ENCODE measurements at regions not wholly inside any gene's neighbourhood (a gene's known extent, or its start where the extent isn't known, plus 50 kb on each side); places are given as distances from the start of the nearest gene placed in this dataset.
"Not testable (repeated sequence)": the region's sequence is repeated elsewhere in the genome, so short reads cannot be mapped to it uniquely, and the experiment has no call there.

DNA sequence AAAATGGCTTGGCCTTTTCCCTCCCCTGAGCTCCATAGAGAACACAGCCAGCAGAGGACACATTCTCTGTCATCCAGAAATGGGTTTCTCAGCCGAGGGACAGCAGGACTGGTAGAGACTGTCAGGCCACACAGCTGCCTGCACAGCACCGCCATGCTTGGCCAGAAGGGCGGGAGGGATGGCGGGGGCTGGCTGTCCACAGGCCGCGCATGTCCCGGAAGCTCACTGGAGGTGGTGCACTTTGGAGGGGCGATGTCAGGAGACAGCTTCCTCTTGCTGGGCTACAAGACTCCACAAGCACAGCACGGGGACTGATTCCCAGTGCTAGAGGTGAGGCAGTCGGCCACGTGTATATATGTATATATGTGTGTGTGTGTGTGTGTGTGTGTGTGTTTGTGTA lies 125.3 kb downstream of the GOLGA6L4 start:
- not testable (repeated sequence) for H3K4me3 ChIP-seq (ENCODE audit: low read depth, low read length); DNase-seq (ENCODE audit: low read depth)

DNA sequence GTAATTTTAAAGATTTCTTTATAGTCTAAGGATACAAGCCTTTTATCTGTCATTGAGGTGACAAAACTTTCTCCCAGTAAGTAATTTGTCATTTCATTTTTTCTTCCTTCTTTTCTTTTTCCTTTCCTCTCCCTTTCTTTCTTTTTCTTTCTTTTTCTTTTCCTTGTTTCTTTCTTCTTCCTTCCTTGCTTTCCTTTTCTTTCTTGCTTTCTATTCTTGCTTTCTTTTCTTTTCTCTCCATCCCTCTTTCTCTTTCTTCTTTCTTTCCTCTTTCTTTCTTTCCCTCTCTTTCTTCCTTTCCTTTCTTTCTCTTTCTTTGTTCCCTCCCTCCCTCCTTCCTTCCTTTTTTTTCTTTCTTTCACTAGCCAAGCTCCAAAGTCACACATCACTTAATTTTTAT lies 148.8 kb downstream of the GOLGA6L4 start:
- not testable (repeated sequence) for DNase-seq (ENCODE audit: low read depth); H3K4me3 ChIP-seq (ENCODE audit: low read depth, low read length)

DNA sequence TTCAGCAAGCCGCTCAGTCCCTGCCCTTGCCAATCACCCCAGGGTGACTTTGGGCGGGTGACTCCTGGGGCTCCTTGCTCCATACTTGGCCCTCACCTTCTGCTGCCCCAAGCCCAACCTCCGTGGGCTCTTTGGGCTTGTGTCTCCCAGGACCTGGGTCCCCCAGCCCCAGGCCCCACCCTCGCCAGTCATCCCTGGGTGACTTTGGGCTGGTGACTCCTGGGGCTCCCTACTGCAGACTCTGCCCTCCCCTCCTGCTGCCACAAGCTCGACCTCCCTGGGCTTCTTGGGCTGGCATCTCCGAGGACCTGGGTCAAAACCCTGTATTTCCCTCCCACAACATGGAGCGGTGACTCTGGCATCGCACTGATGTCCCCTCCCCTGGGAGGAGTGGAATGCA lies 151.5 kb downstream of the GOLGA6L4 start:
- DNase-seq (ENCODE audit: low read depth) = no peak

DNA sequence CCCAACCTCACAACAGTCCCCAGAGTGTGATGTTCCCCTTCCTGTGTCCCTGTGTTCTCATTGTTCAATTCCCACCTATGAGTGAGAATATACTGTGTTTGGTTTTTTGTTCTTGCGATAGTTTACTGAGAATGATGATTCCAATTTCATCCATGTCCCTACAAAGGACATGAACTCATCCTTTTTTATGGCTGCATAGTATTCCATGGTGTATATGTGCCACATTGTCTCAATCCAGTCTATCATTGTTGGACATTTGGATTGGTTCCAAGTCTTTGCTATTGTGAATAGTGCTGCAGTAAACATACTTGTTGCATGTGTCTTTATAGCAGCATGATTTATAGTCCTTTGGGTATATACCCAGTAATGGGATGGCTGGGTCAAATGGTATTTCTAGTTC lies 152.6 kb downstream of the GOLGA6L4 start:
- H3K4me3 ChIP-seq (ENCODE audit: low read depth, low read length); DNase-seq (ENCODE audit: low read depth): not testable (repeated sequence)

More for the DNA sequence above, 151.5 kb downstream of the GOLGA6L4 start:
- TF ChIP-seq, protein P1, sequence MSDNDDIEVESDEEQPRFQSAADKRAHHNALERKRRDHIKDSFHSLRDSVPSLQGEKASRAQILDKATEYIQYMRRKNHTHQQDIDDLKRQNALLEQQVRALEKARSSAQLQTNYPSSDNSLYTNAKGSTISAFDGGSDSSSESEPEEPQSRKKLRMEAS (IDR thresholded peaks at IDR 0.05; ENCODE audit: low read depth, low read length) = no peak
- TF ChIP-seq POLR2A (IDR thresholded peaks at IDR 0.05; ENCODE audit: extremely low read depth, insufficient read length) = no peak
- TF ChIP-seq MYC (IDR thresholded peaks at IDR 0.05; ENCODE audit: low read depth, low read length) = no peak
- TF ChIP-seq, protein P2, sequence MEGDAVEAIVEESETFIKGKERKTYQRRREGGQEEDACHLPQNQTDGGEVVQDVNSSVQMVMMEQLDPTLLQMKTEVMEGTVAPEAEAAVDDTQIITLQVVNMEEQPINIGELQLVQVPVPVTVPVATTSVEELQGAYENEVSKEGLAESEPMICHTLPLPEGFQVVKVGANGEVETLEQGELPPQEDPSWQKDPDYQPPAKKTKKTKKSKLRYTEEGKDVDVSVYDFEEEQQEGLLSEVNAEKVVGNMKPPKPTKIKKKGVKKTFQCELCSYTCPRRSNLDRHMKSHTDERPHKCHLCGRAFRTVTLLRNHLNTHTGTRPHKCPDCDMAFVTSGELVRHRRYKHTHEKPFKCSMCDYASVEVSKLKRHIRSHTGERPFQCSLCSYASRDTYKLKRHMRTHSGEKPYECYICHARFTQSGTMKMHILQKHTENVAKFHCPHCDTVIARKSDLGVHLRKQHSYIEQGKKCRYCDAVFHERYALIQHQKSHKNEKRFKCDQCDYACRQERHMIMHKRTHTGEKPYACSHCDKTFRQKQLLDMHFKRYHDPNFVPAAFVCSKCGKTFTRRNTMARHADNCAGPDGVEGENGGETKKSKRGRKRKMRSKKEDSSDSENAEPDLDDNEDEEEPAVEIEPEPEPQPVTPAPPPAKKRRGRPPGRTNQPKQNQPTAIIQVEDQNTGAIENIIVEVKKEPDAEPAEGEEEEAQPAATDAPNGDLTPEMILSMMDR (IDR thresholded peaks at IDR 0.05; ENCODE audit: low read depth, low read length) = no peak
- no peak overlapping the region for H3K4me3 ChIP-seq (ENCODE audit: low read depth, low read length)

DNA sequence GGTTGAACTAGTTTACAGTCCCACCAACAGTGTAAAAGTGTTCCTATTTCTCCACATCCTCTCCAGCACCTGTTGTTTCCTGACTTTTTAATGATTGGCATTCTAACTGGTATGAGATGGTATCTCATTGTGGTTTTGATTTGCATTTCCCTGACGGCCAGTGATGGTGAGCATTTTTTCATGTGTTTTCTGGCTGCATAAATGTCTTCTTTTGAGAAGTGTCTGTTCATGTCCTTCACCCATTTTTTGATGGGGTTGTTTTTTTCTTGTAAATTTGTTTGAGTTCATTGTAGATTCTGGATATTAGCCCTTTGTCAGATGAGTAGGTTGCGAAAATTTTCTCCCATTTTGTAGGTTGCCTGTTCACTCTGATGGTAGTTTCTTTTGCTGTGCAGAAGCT lies 153.1 kb downstream of the GOLGA6L4 start:
- H3K4me3 ChIP-seq (ENCODE audit: low read depth, low read length); DNase-seq (ENCODE audit: low read depth): not testable (repeated sequence)

DNA sequence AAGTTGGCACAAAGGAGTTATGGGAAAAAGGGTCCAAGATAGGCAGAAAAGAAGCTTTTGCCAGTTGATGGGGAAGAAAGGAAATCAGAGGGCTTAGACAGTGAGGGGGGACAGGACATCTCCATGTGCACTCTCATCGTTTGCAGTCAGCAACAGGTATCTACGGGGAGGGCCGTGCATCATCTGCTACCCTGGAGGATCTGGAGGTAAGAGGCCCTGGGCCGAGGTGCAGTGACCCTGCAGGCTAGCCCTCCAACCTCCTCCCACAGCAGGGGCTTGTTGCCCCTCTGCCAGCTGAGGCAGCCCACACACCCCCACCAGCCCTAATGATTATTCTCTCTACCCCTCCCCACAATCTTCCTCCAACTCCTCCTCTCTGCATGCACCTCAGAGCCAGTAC lies 154.8 kb downstream of the GOLGA6L4 start:
- not testable (repeated sequence) for H3K4me3 ChIP-seq (ENCODE audit: low read depth, low read length); DNase-seq (ENCODE audit: low read depth)

DNA sequence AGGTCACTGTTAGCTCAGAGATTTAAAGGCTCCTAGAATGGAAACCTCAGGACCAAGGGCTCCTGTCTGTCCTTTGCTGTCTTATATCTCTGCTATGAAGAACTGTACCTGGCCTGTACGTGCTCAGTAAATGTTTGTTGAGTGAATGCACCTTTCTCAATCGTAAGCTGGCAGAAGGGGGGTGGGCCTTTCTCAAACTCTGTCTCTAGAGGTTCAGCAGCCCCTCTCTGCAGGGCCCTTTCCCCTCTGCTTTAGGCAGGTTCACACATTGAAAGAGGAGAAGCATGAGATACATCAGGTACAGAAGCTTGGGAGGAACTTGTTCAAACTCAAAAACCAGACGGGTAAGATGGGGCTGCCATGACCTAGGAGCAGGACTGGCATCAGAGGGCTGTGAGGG lies 155.6 kb downstream of the GOLGA6L4 start:
- TF ChIP-seq, protein P2 (IDR thresholded peaks at IDR 0.05; ENCODE audit: low read depth, low read length) = no peak
- TF ChIP-seq, protein P1 (IDR thresholded peaks at IDR 0.05; ENCODE audit: low read depth, low read length) = no peak
- TF ChIP-seq MYC (IDR thresholded peaks at IDR 0.05; ENCODE audit: low read depth, low read length) (no peak), POLR2A (IDR thresholded peaks at IDR 0.05; ENCODE audit: extremely low read depth, insufficient read length) (no peak)
- no peak overlapping the region for H3K4me3 ChIP-seq (ENCODE audit: low read depth, low read length)
- DNase-seq (ENCODE audit: low read depth) = no peak

DNA sequence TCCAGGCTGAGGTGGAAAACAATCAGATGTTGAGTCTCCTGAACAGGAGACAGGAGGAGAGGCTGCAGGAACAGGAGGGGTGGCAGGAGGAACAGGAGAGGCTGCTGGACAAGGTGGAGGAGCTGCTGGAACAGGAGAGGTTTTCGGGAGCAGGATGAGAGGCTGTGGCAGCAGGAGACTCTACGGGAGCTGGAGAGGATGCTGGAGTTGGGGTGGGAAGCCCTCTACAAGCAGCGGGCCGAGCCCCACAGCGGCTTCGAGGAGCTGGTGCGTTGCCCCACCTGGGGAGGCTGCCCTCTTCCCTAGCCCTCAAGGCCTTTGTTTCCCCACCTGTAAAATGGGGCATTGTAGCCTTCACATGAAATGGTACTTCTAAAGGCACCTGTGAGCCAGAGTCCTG lies 156.4 kb downstream of the GOLGA6L4 start:
- not testable (repeated sequence) for H3K4me3 ChIP-seq (ENCODE audit: low read depth, low read length); DNase-seq (ENCODE audit: low read depth)

DNA sequence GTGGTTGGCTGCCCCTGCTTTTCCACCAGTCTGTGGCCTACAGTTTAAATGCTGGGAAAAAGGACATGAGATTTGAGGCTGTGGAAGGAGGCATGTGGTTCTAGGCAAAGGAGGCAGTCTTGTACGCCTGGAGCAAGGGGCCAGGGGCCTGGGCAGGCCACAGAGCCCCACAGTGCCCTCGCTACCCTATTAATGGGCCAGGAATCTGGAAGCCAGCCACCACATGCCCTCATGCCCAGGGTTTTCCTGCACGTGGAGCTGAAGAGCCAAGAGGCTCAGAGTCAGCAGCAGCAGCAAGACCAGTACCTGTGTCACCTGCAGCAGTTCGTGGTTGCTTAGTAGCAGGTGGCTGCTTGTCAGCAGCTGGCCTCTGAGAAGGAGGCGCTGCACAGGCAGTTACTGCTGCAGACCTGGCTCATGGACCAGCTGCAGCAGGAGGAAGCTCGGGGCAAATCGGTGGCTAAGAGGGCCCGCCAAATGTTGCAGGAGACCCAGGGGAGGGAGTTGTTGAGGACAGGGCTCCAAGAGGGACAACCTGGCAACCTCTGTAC lies 157.9 kb downstream of the GOLGA6L4 start:
- H3K4me3 ChIP-seq (ENCODE audit: low read depth, low read length); DNase-seq (ENCODE audit: low read depth): not testable (repeated sequence)

DNA sequence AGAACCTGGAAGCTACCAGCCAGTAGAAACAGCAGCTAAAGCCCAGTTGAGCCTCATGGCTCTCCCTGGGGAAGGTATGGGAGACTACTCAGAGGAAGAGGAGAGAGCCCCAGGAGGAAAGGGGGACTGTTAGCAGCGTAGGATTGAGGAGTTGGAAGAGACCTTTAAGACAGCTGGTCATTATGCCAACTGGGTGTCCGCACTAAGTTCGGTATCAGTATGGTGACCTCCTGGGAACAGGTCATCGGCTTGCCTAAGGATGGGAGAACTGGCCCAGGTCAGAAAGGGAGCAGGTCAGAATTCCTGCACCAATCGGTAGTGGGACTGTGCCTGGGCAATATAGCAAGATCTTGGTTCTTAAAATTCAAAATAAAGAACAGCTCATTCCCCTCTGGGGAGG lies 158.4 kb downstream of the GOLGA6L4 start:
- H3K4me3 ChIP-seq (ENCODE audit: low read depth, low read length); DNase-seq (ENCODE audit: low read depth): not testable (repeated sequence)

DNA sequence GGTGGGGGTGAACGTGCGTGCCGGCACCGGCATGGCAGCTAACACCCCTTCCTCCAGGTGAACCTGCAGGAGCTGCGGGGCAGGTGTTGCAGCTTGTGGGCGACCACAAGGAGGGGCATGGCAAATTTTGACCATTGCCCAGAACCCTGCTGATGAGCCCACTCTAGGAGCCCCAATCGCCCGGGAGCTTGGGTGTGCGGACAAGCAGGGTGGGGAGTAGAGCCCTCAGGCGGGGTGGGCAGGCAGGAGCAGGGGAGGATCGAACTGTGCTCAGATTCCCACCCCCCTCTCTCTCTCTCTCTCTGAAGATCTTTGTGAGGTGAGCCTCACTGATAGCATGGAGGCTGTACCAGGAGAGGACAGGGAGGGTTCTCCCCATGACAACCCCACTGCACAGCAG lies 159.8 kb downstream of the GOLGA6L4 start:
- H3K4me3 ChIP-seq (ENCODE audit: low read depth, low read length); DNase-seq (ENCODE audit: low read depth): not testable (repeated sequence)

DNA sequence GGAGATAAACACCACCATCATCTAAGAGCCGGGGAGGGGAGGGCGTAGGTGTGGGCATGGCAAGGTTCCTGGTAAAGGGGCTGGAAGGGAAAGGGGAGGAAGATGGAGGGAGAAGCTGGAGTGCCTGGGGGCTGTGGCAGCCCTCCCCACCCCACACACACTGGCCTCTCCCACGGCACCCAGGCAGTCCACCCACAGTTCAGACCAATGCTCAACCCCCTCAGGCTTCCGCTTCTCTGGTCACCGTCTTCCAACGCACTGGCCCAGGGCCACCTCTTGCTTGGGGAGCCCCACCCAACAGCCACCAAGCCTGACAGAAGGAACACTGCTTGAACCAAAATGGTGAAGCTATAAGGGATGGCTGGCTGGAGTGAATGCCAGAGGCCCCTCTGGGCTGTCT lies 160.3 kb downstream of the GOLGA6L4 start:
- DNase-seq (ENCODE audit: low read depth) = not testable (repeated sequence)

DNA sequence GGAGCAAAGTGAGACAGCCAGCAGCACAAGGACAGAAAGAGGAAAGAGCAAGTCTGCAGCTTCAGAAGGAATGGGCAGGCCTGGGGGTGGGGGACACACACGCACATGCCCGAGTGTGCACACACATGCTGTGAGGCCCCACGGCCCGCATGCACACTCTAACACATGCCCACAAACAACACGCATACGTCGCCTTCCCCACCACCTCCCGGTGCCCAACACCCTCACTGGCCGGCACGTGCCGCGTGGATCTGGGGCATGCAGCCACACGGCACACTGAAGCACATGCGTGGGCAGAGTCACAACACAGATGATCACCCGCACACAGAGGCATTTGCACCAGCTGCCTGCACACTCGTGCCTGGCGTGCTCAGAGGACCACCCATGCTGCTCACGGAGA lies 161.5 kb downstream of the GOLGA6L4 start:
- DNase-seq (ENCODE audit: low read depth); H3K4me3 ChIP-seq (ENCODE audit: low read depth, low read length): not testable (repeated sequence)

More for the DNA sequence above, 160.3 kb downstream of the GOLGA6L4 start:
- not testable (repeated sequence) for H3K4me3 ChIP-seq (ENCODE audit: low read depth, low read length)

DNA sequence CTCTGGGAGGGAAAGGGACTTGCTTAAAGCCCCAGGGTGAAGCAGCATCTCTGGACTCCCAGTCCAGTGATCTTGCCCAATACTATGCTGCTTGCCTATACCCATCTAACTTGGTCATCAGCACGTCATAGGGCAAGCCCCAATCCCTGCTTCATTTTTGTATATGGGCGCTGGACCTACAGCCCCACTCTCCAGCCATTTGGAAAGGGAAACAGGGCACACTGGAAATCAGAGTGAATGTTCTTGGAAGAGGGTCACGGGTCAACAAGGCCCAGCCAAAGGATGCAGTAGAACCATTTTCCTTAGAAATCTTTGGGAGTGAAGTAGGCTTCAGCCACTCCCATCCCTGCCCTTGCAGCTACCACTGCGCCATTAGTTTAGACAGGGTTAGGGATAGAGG lies 162.5 kb downstream of the GOLGA6L4 start:
- not testable (repeated sequence) for DNase-seq (ENCODE audit: low read depth); H3K4me3 ChIP-seq (ENCODE audit: low read depth, low read length)

All from NB4 (cell line).